SU-DHL-6 (cell line): ENCODE measurements at regions not wholly inside any gene's neighbourhood (a gene's known extent, or its start where the extent isn't known, plus 50 kb on each side); places are given as distances from the start of the nearest gene placed in this dataset.

Source experiments
- H2AFZ ChIP-seq: fragments of 200-600 bp; sonication (generic); 2 replicates; pipeline ENCODE4 v1.6.1; 2014; ENCODE audit warnings: low read depth, mild to moderate bottlenecking, moderate library complexity, mixed read lengths, antibody characterized with exemption, low read length; ENCODE audit not compliant: severe bottlenecking
- H3F3A ChIP-seq: fragments of 200-600 bp; shearing (Covaris generic); 2 replicates; pipeline ENCODE4 v1.6.0; 2016; ENCODE audit warnings: antibody characterized with exemption, mild to moderate bottlenecking; ENCODE audit not compliant: insufficient read depth
- H3K27ac ChIP-seq: fragments of 200-600 bp; sonication (generic); 2 replicates; pipeline ENCODE4 v1.5.1; 2016; ENCODE audit warnings: low read depth, mild to moderate bottlenecking, low read length, moderate library complexity, mixed read lengths
- H3K27me3 ChIP-seq: fragments of 200-600 bp; sonication (generic), shearing (Covaris generic); 2 replicates; pipeline ENCODE4 v1.6.0; 2014; ENCODE audit warnings: mild to moderate bottlenecking, low read length
- H3K36me3 ChIP-seq: fragments of 200-600 bp; sonication (generic); 2 replicates; pipeline ENCODE4 v1.6.1; 2014; ENCODE audit warnings: mild to moderate bottlenecking, low read length, mixed read lengths
- H3K4me2 ChIP-seq: fragments of 300-600, 200-600 bp; shearing (Covaris generic), sonication (generic); 2 replicates; pipeline ENCODE4 v1.6.0; 2014; ENCODE audit warnings: low read length, low read depth, mild to moderate bottlenecking; ENCODE audit not compliant: poor library complexity, severe bottlenecking
- H3K4me3 ChIP-seq: fragments of 200-600 bp; sonication (generic); 2 replicates; pipeline ENCODE4 v1.5.1; 2014; ENCODE audit warnings: antibody characterized with exemption, low read length, mild to moderate bottlenecking, mixed read lengths; ENCODE audit not compliant: insufficient read depth, poor library complexity, severe bottlenecking
- H3K79me2 ChIP-seq: fragments of 200-600 bp; sonication (generic); 2 replicates; pipeline ENCODE4 v1.6.1; 2014; ENCODE audit warnings: mild to moderate bottlenecking, low read length, moderate library complexity; ENCODE audit not compliant: insufficient read depth
- H3K9ac ChIP-seq: fragments of 200-600 bp; sonication (generic); 2 replicates; pipeline ENCODE4 v1.7.0; 2014; ENCODE audit warnings: mild to moderate bottlenecking, low read length
- H3K9me2 ChIP-seq: fragments of 200-600 bp; sonication (generic); replicated peaks from 2 replicates; pipeline ENCODE4 v1.6.1; 2014; ENCODE audit warnings: low read length; ENCODE audit not compliant: insufficient read depth
- H3K9me3 ChIP-seq: fragments of 200-600 bp; sonication (generic); 2 replicates; pipeline ENCODE4 v1.6.1; 2014; ENCODE audit warnings: low read length, mixed read lengths; ENCODE audit not compliant: insufficient read depth
- H4K20me1 ChIP-seq: fragments of 200-600 bp; sonication (generic); 2 replicates; pipeline ENCODE4 v1.6.1; 2014; ENCODE audit warnings: low read depth, mild to moderate bottlenecking, antibody characterized with exemption, low read length, moderate library complexity, mixed read lengths
- CTCF ChIP-seq: fragments of 200-600 bp; sonication (generic); IDR thresholded peaks from one replicate; pipeline ENCODE4 v1.5.1; 2017; ENCODE audit warnings: antibody characterized with exemption, mild to moderate bottlenecking, low read length, moderate library complexity; ENCODE audit not compliant: insufficient read depth, poor library complexity, severe bottlenecking
- EZH2phosphoT487 ChIP-seq: fragments of 200-600 bp; sonication (generic), shearing (Covaris generic); conservative IDR thresholded peaks from 2 replicates; pipeline ENCODE4 v1.6.1; 2018; ENCODE audit warnings: mild to moderate bottlenecking, antibody characterized with exemption, low read length, moderate library complexity, mixed read lengths

GRCh38 chr11:115921986-115922385, 417.8 kb upstream of the CADM1 start:
- H4K20me1 ChIP-seq: no peaks in the 10 kb centered on the region
- no peaks in the 10 kb centered on the region for H3K9me2 ChIP-seq
- no peak overlapping the region for H3K9ac ChIP-seq
- H3K4me3 ChIP-seq: no peak overlapping the region
- H3K36me3 ChIP-seq: no peaks in the 10 kb centered on the region
- H3K9me3 ChIP-seq: no peaks in the 10 kb centered on the region
- no peak overlapping the region for H3K27ac ChIP-seq
- H3K27me3 ChIP-seq: no peaks in the 10 kb centered on the region
- no peak overlapping the region for H3K4me2 ChIP-seq
- H2AFZ ChIP-seq: no peak overlapping the region
- no peaks in the 10 kb centered on the region for H3K79me2 ChIP-seq
- H3F3A ChIP-seq: no peaks in the 10 kb centered on the region
- TF ChIP-seq EZH2phosphoT487: no peak
- no peak for TF ChIP-seq CTCF

- Histone ChIP-seq H3K9me3 (no peaks in the 10 kb centered on the region), H2AFZ (no peak overlapping the region), H3K9me2 (no peaks in the 10 kb centered on the region), H3K36me3 (no peaks in the 10 kb centered on the region), H3K79me2 (no peaks in the 10 kb centered on the region), H3K9ac (no peak overlapping the region), H3F3A (no peaks in the 10 kb centered on the region), H3K4me2 (no peak overlapping the region), H3K27me3 (no peaks in the 10 kb centered on the region), H3K27ac (no peak overlapping the region), H4K20me1 (no peaks in the 10 kb centered on the region), H3K4me3 (no peak overlapping the region)
- TF ChIP-seq EZH2phosphoT487: no peak
- no peak for TF ChIP-seq CTCF
These were observed 417.3 kb upstream of the CADM1 start for GRCh38 chr11:115921540-115921939.

- TF ChIP-seq EZH2phosphoT487 (no peak), CTCF (no peak)
- no peak overlapping the region for H3K27ac ChIP-seq
- no peaks in the 10 kb centered on the region for H3K9me3 ChIP-seq
These were observed 416.7 kb upstream of the CADM1 start for GRCh38 chr11:115920841-115921480.

More at GRCh38 chr11:115920841-115921480, 416.7 kb upstream of the CADM1 start:
- Histone ChIP-seq H3K9me2 (no peaks in the 10 kb centered on the region), H2AFZ (no peak overlapping the region), H3K4me2 (no peak overlapping the region), H3K9ac (no peak overlapping the region), H3F3A (no peaks in the 10 kb centered on the region), H4K20me1 (no peaks in the 10 kb centered on the region), H3K27me3 (no peaks in the 10 kb centered on the region), H3K79me2 (no peaks in the 10 kb centered on the region), H3K4me3 (no peak overlapping the region), H3K36me3 (no peaks in the 10 kb centered on the region)
